H1 (cell line): ENCODE measurements at regions not wholly inside any gene's neighbourhood (a gene's known extent, or its start where the extent isn't known, plus 50 kb on each side); places are given as distances from the start of the nearest gene placed in this dataset.

Source experiments
- CTCF ChIA-PET: fragments of 300-600 bp; sonication (Branson Sonifier 250); formaldehyde crosslinking; loops from one replicate; lab custom pipeline; 2021; ENCODE audit not compliant: partially characterized antibody; lab: Charles Lee
- POLR2A ChIA-PET: fragments of 300-600 bp; sonication (Branson Sonifier 250); formaldehyde crosslinking; loops from one replicate; lab custom pipeline; 2021; ENCODE audit warnings: inconsistent platforms; ENCODE audit not compliant: partially characterized antibody; lab: Charles Lee
- DNase-seq, 2 experiments: peaks; one replicate each; pipeline versions ENCODE4 v3.0.0 to v3.0.0-alpha.2; 2010 to 2022; ENCODE audit warnings: low spot score in 2 of 2, low read depth in 1 of 2, mixed read lengths in 1 of 2
- FAIRE-seq: peaks from 2 replicates; lab custom pipeline; 2011; peaks lifted over from hg19 to GRCh38; lab: Jason Lieb, UNC
- H2AFZ ChIP-seq: 2 replicates; pipeline ENCODE4 v1.8.1; 2012; ENCODE audit warnings: low read length, inconsistent platforms
- H2AK5ac ChIP-seq: 2 replicates; pipeline ENCODE4 v1.6.1; 2013; ENCODE audit warnings: low read depth, low read length
- H2BK120ac ChIP-seq: replicated peaks from 2 replicates; pipeline ENCODE3; 2013; ENCODE audit warnings: low read depth, low read length, inconsistent platforms
- H2BK12ac ChIP-seq: 2 replicates; pipeline ENCODE4 v1.6.1; 2013; ENCODE audit warnings: low read depth, low read length
- H2BK15ac ChIP-seq: 2 replicates; pipeline ENCODE4 v1.6.1; 2013; ENCODE audit warnings: low read length
- H2BK20ac ChIP-seq: 2 replicates; pipeline ENCODE4 v1.6.1; 2013; ENCODE audit warnings: low read length
- H2BK5ac ChIP-seq: 2 replicates; pipeline ENCODE4 v1.6.1; 2013; ENCODE audit warnings: low read depth, low read length
- H3K14ac ChIP-seq: 2 replicates; pipeline ENCODE4 v1.6.1; 2013; ENCODE audit warnings: inconsistent platforms; ENCODE audit not compliant: insufficient read length
- H3K18ac ChIP-seq: 2 replicates; pipeline ENCODE4 v1.6.1; 2013; ENCODE audit warnings: low read length; ENCODE audit errors: extremely low read depth
- H3K23ac ChIP-seq: 2 replicates; pipeline ENCODE4 v1.6.1; 2013; ENCODE audit warnings: inconsistent platforms; ENCODE audit not compliant: insufficient read length
- H3K23me2 ChIP-seq: 2 replicates; pipeline ENCODE4 v1.6.1; 2013; ENCODE audit warnings: low read depth, low read length
- H3K27ac ChIP-seq: 2 replicates; pipeline ENCODE4 v1.6.1; 2011; ENCODE audit warnings: low read depth, low read length, inconsistent platforms
- H3K27me3 ChIP-seq, 4 experiments: replicated peaks in 1 of 4; 1 replicate in 1 of 4; 2 replicates in 3 of 4; pipeline versions ENCODE4 v1.6.1 to v1.8.1; 2011 to 2013; ENCODE audit warnings: low read length in 3 of 4, mild to moderate bottlenecking in 3 of 4, inconsistent platforms in 2 of 4, mixed read lengths in 2 of 4, moderate library complexity in 1 of 4; ENCODE audit not compliant: control insufficient read depth in 3 of 4, insufficient read depth in 3 of 4; ENCODE audit errors: extremely low read depth in 1 of 4
- H3K36me3 ChIP-seq, 4 experiments: 2 replicates each; pipeline versions ENCODE4 v1.6.1 to v1.8.1; 2011 to 2013; ENCODE audit warnings: mild to moderate bottlenecking in 4 of 4, low read length in 3 of 4, moderate library complexity in 2 of 4, control low read depth in 1 of 4, inconsistent platforms in 1 of 4; ENCODE audit not compliant: insufficient read depth in 4 of 4, control insufficient read depth in 2 of 4
- H3K4ac ChIP-seq: replicated peaks from 2 replicates; pipeline ENCODE3; 2013; ENCODE audit warnings: low read length, low read depth, mixed read lengths, inconsistent platforms; ENCODE audit not compliant: insufficient read length
- H3K4me1 ChIP-seq, 4 experiments: replicated peaks in 1 of 4; 1 replicate in 1 of 4; 2 replicates in 3 of 4; pipeline versions ENCODE4 v1.6.1 to v1.8.1; 2011 to 2013; ENCODE audit warnings: low read length in 3 of 4, inconsistent platforms in 2 of 4, mixed read lengths in 1 of 4; ENCODE audit not compliant: insufficient read depth in 4 of 4, control insufficient read depth in 3 of 4
- H3K4me2 ChIP-seq, 2 experiments: 2 replicates each; pipeline versions ENCODE4 v1.6.1 to v1.8.1; 2011 to 2013; ENCODE audit warnings: low read depth in 2 of 2, low read length in 2 of 2, control low read depth in 1 of 2, inconsistent platforms in 1 of 2, mild to moderate bottlenecking in 1 of 2; ENCODE audit not compliant: insufficient read depth in 1 of 2
- H3K4me3 ChIP-seq, 4 experiments: fragments of 200-600, 300-600 bp in 1 of 4; sonication (generic), shearing (Covaris generic), sonication (Bioruptor Twin) in 1 of 4; 2 replicates each; pipeline versions ENCODE4 v1.5.1 to v1.8.1; 2011 to 2016; ENCODE audit warnings: low read length in 4 of 4, low read depth in 3 of 4, control low read depth in 2 of 4, inconsistent platforms in 2 of 4, mild to moderate bottlenecking in 2 of 4, mixed read lengths in 1 of 4, moderate library complexity in 1 of 4; ENCODE audit not compliant: insufficient read depth in 2 of 4; ENCODE audit errors: extremely low read depth in 1 of 4
- H3K56ac ChIP-seq: replicated peaks from 2 replicates; pipeline ENCODE3; 2013; ENCODE audit warnings: low read depth, mild to moderate bottlenecking, mixed read lengths, low read length, inconsistent platforms; ENCODE audit not compliant: insufficient read length
- H3K79me1 ChIP-seq: 2 replicates; pipeline ENCODE4 v1.6.1; 2013; ENCODE audit warnings: low read depth, low read length, control low read depth
- H3K79me2 ChIP-seq, 2 experiments: 2 replicates each; pipeline versions ENCODE4 v1.6.1 to v1.8.1; 2012 to 2013; ENCODE audit warnings: low read length in 2 of 2, mild to moderate bottlenecking in 2 of 2, inconsistent platforms in 1 of 2; ENCODE audit not compliant: insufficient read depth in 2 of 2, control insufficient read depth in 1 of 2
- H3K9ac ChIP-seq, 4 experiments: replicated peaks in 1 of 4; 1 replicate in 1 of 4; 2 replicates in 3 of 4; pipeline versions ENCODE4 v1.6.1 to v1.8.1; 2011 to 2013; ENCODE audit warnings: low read depth in 3 of 4, low read length in 3 of 4, control low read depth in 2 of 4, mild to moderate bottlenecking in 2 of 4, moderate library complexity in 2 of 4, inconsistent platforms in 1 of 4; ENCODE audit errors: extremely low read depth in 1 of 4
- H3K9me3 ChIP-seq, 2 experiments: 2 replicates each; pipeline versions ENCODE4 v1.6.1 to v1.8.1; 2012 to 2013; ENCODE audit warnings: mild to moderate bottlenecking in 2 of 2, moderate library complexity in 2 of 2, control low read depth in 1 of 2, inconsistent platforms in 1 of 2, low read depth in 1 of 2, low read length in 1 of 2, mixed read lengths in 1 of 2; ENCODE audit not compliant: insufficient read depth in 2 of 2
- H4K20me1 ChIP-seq, 2 experiments: replicated peaks in 1 of 2; 2 replicates each; pipeline versions ENCODE3 to v1.8.1; 2011 to 2013; ENCODE audit warnings: inconsistent platforms in 2 of 2, low read length in 2 of 2, mild to moderate bottlenecking in 1 of 2; ENCODE audit not compliant: insufficient read depth in 2 of 2, control insufficient read depth in 1 of 2
- H4K5ac ChIP-seq: 2 replicates; pipeline ENCODE4 v1.6.1; 2013; ENCODE audit warnings: low read length, low read depth, mixed read lengths, inconsistent platforms; ENCODE audit not compliant: insufficient read length
- H4K8ac ChIP-seq: 2 replicates; pipeline ENCODE4 v1.8.0; 2013; ENCODE audit warnings: mild to moderate bottlenecking, moderate library complexity, low read length, inconsistent platforms; ENCODE audit not compliant: insufficient read depth; ENCODE audit errors: extremely low read depth
- H4K91ac ChIP-seq: replicated peaks from 2 replicates; pipeline ENCODE3; 2013; ENCODE audit warnings: low read length, mixed read lengths, inconsistent platforms; ENCODE audit not compliant: insufficient read length
- ASH2L ChIP-seq: fragments of 200-600, 300-600 bp; sonication (generic); IDR thresholded peaks from one replicate; pipeline ENCODE4 v1.7.1; 2017; ENCODE audit warnings: low read length
- BCL11A ChIP-seq, 2 experiments: IDR thresholded peaks; one replicate each; pipeline ENCODE4 v1.6.1; 2011; ENCODE audit warnings: low read depth in 2 of 2, low read length in 2 of 2, mild to moderate bottlenecking in 2 of 2
- CBX5 ChIP-seq: fragments of 300-800, 300-1000 bp; sonication (generic); IDR thresholded peaks from 2 replicates; pipeline ENCODE4 v1.7.1; 2016; ENCODE audit warnings: antibody characterized with exemption, low read length, low read depth
- CBX8 ChIP-seq: fragments of 300-800, 300-1000 bp; sonication (generic); IDR thresholded peaks from 2 replicates; pipeline ENCODE4 v1.7.1; 2016; ENCODE audit warnings: low read depth, low read length, borderline replicate concordance
- E2F6 ChIP-seq: IDR thresholded peaks from 2 replicates; pipeline ENCODE4 v1.6.1; 2012; ENCODE audit warnings: inconsistent platforms
- EGR1 ChIP-seq: IDR thresholded peaks from 2 replicates; pipeline ENCODE4 v1.6.1; 2011; ENCODE audit warnings: low read depth, low read length, borderline replicate concordance
- EP300 ChIP-seq, 2 experiments: IDR thresholded peaks; 1 replicate in 1 of 2; 2 replicates in 1 of 2; pipeline ENCODE4 v1.6.1; 2011 to 2012; ENCODE audit warnings: low read depth in 2 of 2, low read length in 2 of 2, mild to moderate bottlenecking in 2 of 2, borderline replicate concordance in 1 of 2, inconsistent platforms in 1 of 2, moderate library complexity in 1 of 2
- EZH2 ChIP-seq: fragments of 200-600 bp; sonication (generic); IDR thresholded peaks from 2 replicates; pipeline ENCODE4 v1.7.1; 2012; ENCODE audit warnings: low read depth, mild to moderate bottlenecking, moderate library complexity, low read length, inconsistent platforms; ENCODE audit not compliant: severe bottlenecking
- FOSL1 ChIP-seq: IDR thresholded peaks from 2 replicates; pipeline ENCODE4 v1.6.1; 2011; ENCODE audit warnings: mild to moderate bottlenecking, low read depth, low read length, moderate library complexity; ENCODE audit not compliant: insufficient read depth
- GABPA ChIP-seq: IDR thresholded peaks from 2 replicates; pipeline ENCODE4 v1.6.1; 2011; ENCODE audit warnings: mild to moderate bottlenecking, low read length, moderate library complexity, borderline replicate concordance; ENCODE audit not compliant: insufficient read depth
- GTF2F1 ChIP-seq: IDR thresholded peaks from 2 replicates; pipeline ENCODE4 v1.6.1; 2012; ENCODE audit warnings: low read depth, low read length, improper control_type of control experiment, borderline replicate concordance
- JUND ChIP-seq: IDR thresholded peaks from 2 replicates; pipeline ENCODE4 v1.6.1; 2011; ENCODE audit warnings: mild to moderate bottlenecking, improper control_type of control experiment, low read length
- KDM1A ChIP-seq: fragments of 200-600, 300-600 bp; sonication (generic); IDR thresholded peaks from 2 replicates; pipeline ENCODE4 v1.7.1; 2016; ENCODE audit warnings: mild to moderate bottlenecking, low read length, borderline replicate concordance
- ZNF274 ChIP-seq: IDR thresholded peaks from 2 replicates; pipeline ENCODE4 v1.7.0; 2012; ENCODE audit warnings: low read length, borderline replicate concordance; ENCODE audit errors: extremely low read depth
- WGBS, 2 experiments: shearing (Covaris generic) in 1 of 2; methylation state at CpG; one replicate each; pipeline versions ENCODE4 v1.1.6 to v1.1.7; 2013 to 2015; ENCODE audit warnings: low lambda C conversion rate in 2 of 2, mixed read lengths in 2 of 2, inconsistent platforms in 1 of 2, low coverage in 1 of 2, missing lambda C conversion rate in 1 of 2; ENCODE audit not compliant: insufficient replicate concordance in 2 of 2, insufficient coverage in 1 of 2, insufficient read length in 1 of 2; ENCODE audit errors: extremely low coverage in 1 of 2, missing lambda C conversion rate in 1 of 2; 5-methylcytosine and 5-hydroxymethylcytosine counted together

GRCh38 chr1:230545181-230545580, 97.1 kb upstream of the COG2 start:
- no peaks in the 10 kb centered on the region; a peak in 1 of 7 replicates for H3K4me1 ChIP-seq
- no peak overlapping the region for H4K91ac ChIP-seq
- no peak overlapping the region for H3K23ac ChIP-seq
- no peak overlapping the region for H2BK120ac ChIP-seq
- FAIRE-seq: no peak
- H3K23me2 ChIP-seq: no peaks in the 10 kb centered on the region
- POLR2A ChIA-PET: no interaction called here
- no peak overlapping the region for H2BK12ac ChIP-seq
- no peak overlapping the region for H3K18ac ChIP-seq
- H3K4me2 ChIP-seq: no peak overlapping the region
- no peak overlapping the region for H3K27ac ChIP-seq
- no peaks in the 10 kb centered on the region for H3K36me3 ChIP-seq
- H3K56ac ChIP-seq: no peak overlapping the region
- no peak overlapping the region for H2BK15ac ChIP-seq
- H3K79me1 ChIP-seq: no peaks in the 10 kb centered on the region
- no peak overlapping the region for H2AK5ac ChIP-seq
- CTCF ChIA-PET: interaction anchor here (1.0 kb wide), 1 partner anchor 40 kb away, joined by 3 read pairs; no protein-coding TSS in a partner anchor
- H3K4ac ChIP-seq: no peak overlapping the region
- DNase-seq: no peak
- no peak overlapping the region for H3K9ac ChIP-seq
- no peak overlapping the region for H2AFZ ChIP-seq
- no peaks in the 10 kb centered on the region for H3K9me3 ChIP-seq
- no peaks in the 10 kb centered on the region for H3K27me3 ChIP-seq
- no peaks in the 10 kb centered on the region for H4K20me1 ChIP-seq
- H3K4me3 ChIP-seq: no peak overlapping the region
- no peak for TF ChIP-seq JUND
- TF ChIP-seq EZH2: no peak
- no peak for TF ChIP-seq GTF2F1
- TF ChIP-seq CBX5: no peak
- no peak for TF ChIP-seq EGR1
- no peak for TF ChIP-seq ZNF274
- TF ChIP-seq CBX8: no peak
- no peak for TF ChIP-seq BCL11A (IDR thresholded peaks at IDR 0.05; ENCODE audit: low read depth in 2 of 2, low read length in 2 of 2)
- no peak for TF ChIP-seq FOSL1
- TF ChIP-seq GABPA: no peak
- no peak for TF ChIP-seq KDM1A
- no peak for TF ChIP-seq E2F6
- TF ChIP-seq EP300 (IDR thresholded peaks at IDR 0.05; ENCODE audit: borderline replicate concordance in 1 of 2, low read depth in 2 of 2, low read length in 2 of 2): no peak
- no peak for TF ChIP-seq ASH2L
- no peak overlapping the region for H4K8ac ChIP-seq
- no peak overlapping the region for H3K14ac ChIP-seq
- H2BK5ac ChIP-seq: no peak overlapping the region
- H3K79me2 ChIP-seq: no peaks in the 10 kb centered on the region
- H2BK20ac ChIP-seq: no peak overlapping the region
- no peak overlapping the region for H4K5ac ChIP-seq
- WGBS, 2 experiments: 89% methylated on average over 3 of the region's 3 CpGs; no CpG with 5 or more reads in 1 of the 2 experiments
